ENCODE measurements at regions not wholly inside any gene's neighbourhood (a gene's known extent, or its start where the extent isn't known, plus 50 kb on each side); places are given as distances from the start of the nearest gene placed in this dataset.
"Not testable (repeated sequence)": the region's sequence is repeated elsewhere in the genome, so short reads cannot be mapped to it uniquely, and the experiment has no call there.

DNA sequence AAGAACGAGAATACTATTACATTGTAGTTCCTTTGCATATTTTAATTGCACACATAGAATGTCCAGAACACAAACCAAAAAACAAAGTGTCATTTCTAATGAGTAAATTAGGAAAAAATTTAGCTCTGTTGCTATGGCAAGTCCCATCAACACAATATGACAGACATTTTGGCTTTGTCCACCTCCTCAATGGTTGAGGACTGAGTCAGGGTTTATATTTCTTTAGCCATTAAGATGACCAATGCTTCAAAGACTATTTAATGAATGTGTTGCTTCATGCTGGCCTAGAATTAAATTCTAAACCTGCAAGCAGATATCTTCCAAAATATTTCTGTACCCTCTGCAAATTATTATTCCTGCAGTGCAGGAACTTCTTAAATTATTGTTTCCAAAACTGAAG, 719.2 kb downstream of the NTRK3 start:
- H3K27ac ChIP-seq: no peak overlapping the region
- no peaks in the 10 kb centered on the region for H3K27me3 ChIP-seq
- no peaks in the 10 kb centered on the region for H3K4me1 ChIP-seq (replicated peaks in 1 of 2)
- no peaks in the 10 kb centered on the region for H3K9me3 ChIP-seq (replicated peaks in 1 of 3)
- H3K4me3 ChIP-seq: no peak overlapping the region
- TF ChIP-seq POLR2A (IDR thresholded peaks at IDR 0.05): no peak
- TF ChIP-seq, protein P1, sequence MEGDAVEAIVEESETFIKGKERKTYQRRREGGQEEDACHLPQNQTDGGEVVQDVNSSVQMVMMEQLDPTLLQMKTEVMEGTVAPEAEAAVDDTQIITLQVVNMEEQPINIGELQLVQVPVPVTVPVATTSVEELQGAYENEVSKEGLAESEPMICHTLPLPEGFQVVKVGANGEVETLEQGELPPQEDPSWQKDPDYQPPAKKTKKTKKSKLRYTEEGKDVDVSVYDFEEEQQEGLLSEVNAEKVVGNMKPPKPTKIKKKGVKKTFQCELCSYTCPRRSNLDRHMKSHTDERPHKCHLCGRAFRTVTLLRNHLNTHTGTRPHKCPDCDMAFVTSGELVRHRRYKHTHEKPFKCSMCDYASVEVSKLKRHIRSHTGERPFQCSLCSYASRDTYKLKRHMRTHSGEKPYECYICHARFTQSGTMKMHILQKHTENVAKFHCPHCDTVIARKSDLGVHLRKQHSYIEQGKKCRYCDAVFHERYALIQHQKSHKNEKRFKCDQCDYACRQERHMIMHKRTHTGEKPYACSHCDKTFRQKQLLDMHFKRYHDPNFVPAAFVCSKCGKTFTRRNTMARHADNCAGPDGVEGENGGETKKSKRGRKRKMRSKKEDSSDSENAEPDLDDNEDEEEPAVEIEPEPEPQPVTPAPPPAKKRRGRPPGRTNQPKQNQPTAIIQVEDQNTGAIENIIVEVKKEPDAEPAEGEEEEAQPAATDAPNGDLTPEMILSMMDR (IDR thresholded peaks at IDR 0.05): no peak
- no peaks in the 10 kb centered on the region for H3K36me3 ChIP-seq (replicated peaks in 1 of 2)
- WGBS, 4 donors: 66 to 80% (median 70%) methylated on average over 1 of the region's 1 CpG
- intact Hi-C loops (cut with DNase I): no loop called here
- DNase-seq: no peak

DNA sequence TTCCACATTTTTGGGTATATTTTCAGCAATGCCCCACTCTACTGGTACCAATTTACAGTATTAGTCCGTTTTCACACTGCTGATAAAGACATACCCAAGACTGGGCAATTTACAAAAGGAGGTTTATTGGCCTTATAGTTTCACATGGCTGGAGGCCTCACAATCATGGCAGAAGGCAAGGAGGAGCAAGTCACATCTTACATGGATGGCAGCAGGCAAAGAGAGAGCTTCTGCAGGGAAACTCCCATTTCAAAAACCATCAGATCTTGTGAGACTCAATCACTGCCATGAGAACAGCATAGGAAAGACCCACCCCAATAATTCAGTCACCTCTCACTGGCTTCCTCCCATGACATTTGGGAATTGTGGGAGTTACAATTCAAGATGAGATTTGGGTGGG, 722.9 kb downstream of the NTRK3 start:
- 52 to 81% (median 65%) methylated on average over 1 of the region's 1 CpG for WGBS, 4 donors
- intact Hi-C loops (cut with DNase I); DNase-seq; H3K9me3 ChIP-seq (replicated peaks in 1 of 3); H3K27ac ChIP-seq; H3K4me1 ChIP-seq (replicated peaks in 1 of 2); H3K36me3 ChIP-seq (replicated peaks in 1 of 2); H3K4me3 ChIP-seq; H3K27me3 ChIP-seq: not testable (repeated sequence)

DNA sequence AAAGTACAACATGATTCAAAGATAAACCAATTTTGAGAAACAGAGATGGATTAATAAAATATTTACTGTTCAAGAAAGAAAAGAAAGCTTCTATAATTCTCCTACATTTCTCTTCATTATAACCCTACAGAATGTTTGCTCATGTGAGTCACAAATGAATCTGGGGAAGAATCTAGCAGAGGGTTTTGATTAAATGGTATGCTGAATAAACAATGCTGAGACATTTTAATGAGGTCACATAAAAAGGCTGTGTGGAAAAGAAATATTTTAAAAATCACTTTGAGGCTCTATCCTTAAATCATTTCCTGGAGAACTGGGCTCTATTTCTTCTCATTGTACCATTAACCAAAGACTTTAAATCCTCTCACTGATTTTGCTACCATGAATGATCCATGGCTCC, 727.7 kb downstream of the NTRK3 start:
- H3K36me3 ChIP-seq (replicated peaks in 1 of 2): no peaks in the 10 kb centered on the region
- H3K9me3 ChIP-seq (replicated peaks in 1 of 3): no peaks in the 10 kb centered on the region
- no peaks in the 10 kb centered on the region for H3K27me3 ChIP-seq
- no peaks in the 10 kb centered on the region for H3K4me1 ChIP-seq (replicated peaks in 1 of 2)
- no peak for DNase-seq
- intact Hi-C loops (cut with DNase I): no loop called here
- TF ChIP-seq POLR2A (IDR thresholded peaks at IDR 0.05): no peak
- TF ChIP-seq, protein P1 (IDR thresholded peaks at IDR 0.05): no peak
- H3K4me3 ChIP-seq: no peak overlapping the region
- H3K27ac ChIP-seq: no peak overlapping the region

DNA sequence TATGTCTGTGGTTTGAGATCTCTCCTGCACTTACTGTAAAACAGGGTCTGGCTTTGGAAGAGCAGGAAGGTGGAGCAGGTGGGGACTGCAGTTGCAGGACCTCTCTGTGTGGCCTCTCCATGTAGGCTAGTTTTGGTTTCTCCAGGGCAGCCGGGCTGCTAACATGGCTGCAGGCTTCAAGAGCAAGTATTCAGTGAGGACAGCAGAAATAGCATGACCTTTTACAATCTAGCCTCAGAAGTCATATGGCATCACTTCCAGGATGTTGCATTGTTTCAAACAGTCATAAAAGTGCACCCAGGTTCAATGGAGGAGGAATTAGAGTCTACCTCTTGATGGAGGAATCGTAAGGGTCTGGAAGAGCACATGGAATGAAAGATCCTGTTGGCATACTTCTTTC, 728.7 kb downstream of the NTRK3 start:
- DNase-seq: no peak
- Histone ChIP-seq H3K4me1 (replicated peaks in 1 of 2) (no peaks in the 10 kb centered on the region), H3K36me3 (replicated peaks in 1 of 2) (no peaks in the 10 kb centered on the region), H3K9me3 (replicated peaks in 1 of 3) (no peaks in the 10 kb centered on the region), H3K4me3 (no peak overlapping the region), H3K27ac (no peak overlapping the region), H3K27me3 (no peaks in the 10 kb centered on the region)
- TF ChIP-seq, protein P1 (IDR thresholded peaks at IDR 0.05): no peak
- TF ChIP-seq POLR2A (IDR thresholded peaks at IDR 0.05): no peak
- intact Hi-C loops (cut with DNase I): no loop called here
- 76 to 86% (median 85%) methylated on average over 1 to 2 of the region's 2 CpGs for WGBS, 4 donors

DNA sequence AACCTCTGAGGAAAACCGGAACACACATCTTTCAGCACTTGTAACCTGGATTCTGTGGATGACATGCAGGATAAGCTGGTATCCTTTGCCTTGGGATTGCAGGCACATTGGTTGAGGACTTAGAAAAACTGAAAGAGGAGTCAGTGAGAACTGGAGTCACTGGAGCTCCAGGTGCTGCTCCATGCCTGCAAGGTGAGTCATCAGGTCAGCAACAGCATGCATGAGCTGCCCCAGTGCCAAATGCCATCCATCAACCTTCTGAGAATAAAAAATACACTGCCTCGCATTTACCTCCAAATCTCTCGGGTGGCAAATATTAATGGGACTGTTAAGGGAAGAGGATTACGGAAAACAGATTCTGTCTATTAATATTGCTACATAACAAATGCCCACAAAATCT, 729.1 kb downstream of the NTRK3 start:
- Histone ChIP-seq H3K27ac (no peak overlapping the region), H3K36me3 (replicated peaks in 1 of 2) (no peaks in the 10 kb centered on the region), H3K27me3 (no peaks in the 10 kb centered on the region), H3K4me3 (no peak overlapping the region), H3K4me1 (replicated peaks in 1 of 2) (no peaks in the 10 kb centered on the region), H3K9me3 (replicated peaks in 1 of 3) (no peaks in the 10 kb centered on the region)
- intact Hi-C loops (cut with DNase I): no loop called here
- no peak for TF ChIP-seq POLR2A (IDR thresholded peaks at IDR 0.05)
- TF ChIP-seq, protein P1 (IDR thresholded peaks at IDR 0.05): no peak
- 62 to 70% (median 67%) methylated on average over 4 of the region's 4 CpGs for WGBS, 4 donors
- DNase-seq: no peak
